HG02870 (cell line): ENCODE measurements at regions not wholly inside any gene's neighbourhood (a gene's known extent, or its start where the extent isn't known, plus 50 kb on each side); places are given as distances from the start of the nearest gene placed in this dataset.

ENCODE experiments used
- ATAC-seq: cut with Tn5 transposase; IDR thresholded peaks from one replicate; pipeline ENCODE4 v1.9.1; 2021; ENCODE audit warnings: mild to moderate bottlenecking, moderate library complexity; ENCODE audit not compliant: unreplicated experiment

DNA sequence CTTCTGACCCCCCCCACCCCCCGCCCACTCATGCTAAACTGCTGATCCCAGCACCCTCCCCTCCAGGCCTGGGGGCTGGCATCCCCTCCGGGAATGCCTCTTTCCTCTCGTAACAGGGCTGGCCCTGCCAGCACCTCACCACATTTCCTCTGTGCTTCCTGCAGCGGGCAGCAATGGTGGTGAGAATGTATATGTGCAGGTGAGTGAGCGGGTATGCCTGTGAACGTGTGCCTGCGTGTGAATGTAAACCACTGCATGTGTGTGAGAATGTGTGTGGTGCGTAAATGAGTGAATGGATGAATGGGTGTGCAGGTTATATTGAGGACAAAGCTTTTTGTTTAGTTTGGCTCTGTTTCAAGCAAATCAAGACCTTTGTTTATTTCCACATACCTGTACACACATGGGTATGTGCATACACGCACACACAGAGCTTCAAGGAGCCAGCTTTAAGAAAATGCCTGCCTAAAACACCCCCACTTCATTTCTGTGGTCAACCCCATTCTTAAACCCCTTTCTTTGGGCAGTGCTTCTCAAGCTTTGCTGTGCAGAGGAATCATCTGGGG, 95.7 kb upstream of the SHB start:
- no peak for ATAC-seq

DNA sequence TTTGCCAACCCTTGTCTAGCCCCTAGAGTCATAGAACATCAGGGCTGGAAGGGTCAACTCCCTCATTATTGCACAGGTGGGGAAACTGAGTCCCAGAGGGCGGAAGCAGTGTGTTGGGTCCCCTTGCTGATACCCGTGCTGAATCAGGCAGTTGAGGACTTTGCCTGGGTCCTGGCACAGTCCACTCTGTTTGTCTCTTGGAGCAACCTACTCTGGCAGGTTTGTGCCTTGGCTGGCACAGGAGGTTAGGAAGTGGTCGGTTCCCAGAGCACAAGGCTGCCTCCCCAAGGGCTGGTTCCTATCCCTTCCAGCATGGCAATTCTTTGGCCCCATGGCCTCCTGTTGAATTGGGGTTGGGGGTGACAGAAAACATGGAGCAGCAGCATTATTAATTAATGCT, 94.5 kb upstream of the SHB start:
- no peak for ATAC-seq

DNA sequence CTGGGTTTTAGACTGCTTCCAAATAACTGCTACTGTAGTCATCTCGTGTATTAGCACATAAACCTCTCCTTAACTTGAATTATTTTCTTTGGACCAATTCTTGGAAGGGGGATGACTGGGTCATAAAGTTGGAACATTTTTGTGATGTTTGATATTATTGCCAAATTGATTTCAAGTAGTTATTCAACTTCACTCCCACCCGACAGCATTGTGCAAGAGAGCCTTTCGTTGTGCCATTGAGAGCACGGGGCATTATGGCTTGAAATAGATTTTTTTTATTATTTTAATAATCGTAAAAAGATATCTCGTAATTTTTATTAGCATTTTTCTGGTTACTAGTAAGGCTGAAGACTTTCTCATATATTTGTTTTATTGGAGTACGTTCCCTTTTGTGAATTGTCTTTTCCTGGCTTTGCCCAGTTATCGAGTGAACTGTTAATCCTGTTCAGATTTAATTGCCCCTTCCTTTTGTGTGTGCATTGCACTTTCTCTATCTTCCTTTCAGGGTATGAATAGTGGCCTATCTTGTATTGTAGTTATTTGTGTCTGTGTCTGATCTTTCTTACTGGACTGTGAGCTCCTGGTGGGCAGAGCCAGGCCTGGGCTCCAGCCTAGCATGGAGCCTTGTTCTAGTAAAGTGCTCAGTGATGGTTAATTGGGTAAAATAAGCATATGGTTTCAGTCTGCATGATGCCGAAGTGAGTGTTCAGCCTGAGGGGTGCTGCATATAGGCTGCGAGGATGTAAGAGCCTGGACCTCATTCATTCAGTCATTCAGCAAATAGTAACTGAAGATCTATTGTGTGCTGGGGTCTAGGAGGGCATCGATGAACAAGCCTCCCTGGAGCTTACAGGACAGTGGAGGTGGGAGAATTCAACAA, 93.5 kb upstream of the SHB start:
- ATAC-seq, result no peak

DNA sequence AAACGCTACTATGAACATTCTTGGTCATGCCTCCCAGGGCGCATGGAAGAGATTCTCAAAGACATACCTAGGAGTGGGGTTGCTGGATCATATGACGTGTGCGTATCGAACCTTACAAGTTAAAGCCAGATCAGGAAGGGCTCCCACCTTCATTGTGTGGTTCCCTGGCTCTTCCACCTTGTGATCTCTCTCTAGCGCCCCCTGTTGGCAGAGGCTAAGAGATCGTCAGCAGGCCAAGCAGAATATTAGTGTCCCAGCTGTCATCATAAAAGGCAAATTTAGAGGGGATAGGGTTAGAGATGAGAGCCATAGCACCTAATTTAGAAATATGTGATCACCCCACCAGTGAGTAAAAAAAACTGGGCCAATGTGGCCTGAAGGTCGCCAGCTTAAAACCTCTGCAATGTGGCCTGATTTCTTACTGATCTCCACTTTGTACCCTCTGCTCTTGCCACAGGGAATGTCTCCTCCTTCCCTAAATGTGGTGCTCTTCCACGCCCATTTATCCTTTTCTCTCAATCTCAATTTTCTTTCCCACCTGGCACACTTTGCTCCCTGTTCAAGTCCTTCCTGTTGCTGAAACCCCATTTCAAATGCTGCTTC, 91.7 kb upstream of the SHB start:
- ATAC-seq, result no peak

DNA sequence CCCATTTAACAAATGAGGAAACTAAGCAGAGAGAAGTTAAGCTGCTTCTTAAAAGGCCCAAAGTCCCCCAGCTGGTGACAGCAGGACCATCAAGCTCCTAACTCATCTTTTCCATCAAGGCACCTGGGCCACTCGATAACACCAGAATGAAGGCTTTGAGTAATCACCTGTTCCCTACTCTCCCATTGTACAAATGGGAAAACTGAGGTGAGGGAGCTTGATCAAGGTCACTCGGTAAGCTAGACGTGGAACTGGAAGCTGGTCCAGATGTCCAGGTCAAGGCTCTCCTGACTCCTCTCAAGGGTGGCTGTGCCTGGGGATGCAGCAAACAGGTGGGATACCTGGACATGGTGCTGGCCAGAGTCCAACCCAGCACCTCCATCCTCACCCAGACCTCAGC, 90.6 kb upstream of the SHB start:
- ATAC-seq, result no peak

DNA sequence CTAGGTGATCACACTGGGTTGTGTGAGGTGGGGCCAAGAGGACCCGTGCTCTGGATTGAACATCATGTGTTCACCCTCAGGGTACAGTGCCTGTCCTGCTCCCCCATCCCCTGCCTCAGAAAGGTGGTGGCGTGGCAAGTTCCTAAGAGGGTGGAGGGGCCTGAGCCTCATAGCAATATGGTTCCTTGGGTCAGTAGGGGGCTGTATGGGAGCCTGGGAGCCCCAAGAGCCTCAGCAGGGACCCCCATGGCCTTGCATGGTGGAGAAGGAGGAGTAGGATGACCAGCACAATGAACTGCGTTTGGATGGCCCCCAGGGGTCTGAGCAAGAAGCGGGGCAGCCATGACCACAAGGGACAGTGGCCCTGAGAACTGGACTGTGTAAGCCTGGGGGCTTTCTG, 89.6 kb upstream of the SHB start:
- no peak for ATAC-seq

DNA sequence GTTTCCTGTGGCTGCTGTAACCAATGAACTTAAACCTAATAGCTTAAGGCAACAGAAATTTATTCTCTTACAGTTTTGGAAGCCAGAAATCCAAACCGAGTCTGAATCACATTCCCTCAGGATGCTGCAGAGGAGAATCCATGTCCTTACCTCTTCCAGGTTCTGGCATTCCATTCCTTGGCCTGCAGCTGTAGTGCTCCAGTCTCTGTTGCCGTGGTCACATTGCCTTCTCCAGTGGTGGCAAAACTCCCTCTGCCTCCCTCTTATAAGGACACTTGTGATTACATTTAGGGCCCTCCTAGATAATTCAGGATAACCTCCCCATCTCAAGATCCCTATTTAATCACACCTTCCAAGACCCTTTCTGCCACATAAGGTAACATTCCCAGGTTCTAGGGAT, 88.7 kb upstream of the SHB start:
- ATAC-seq, result no peak

DNA sequence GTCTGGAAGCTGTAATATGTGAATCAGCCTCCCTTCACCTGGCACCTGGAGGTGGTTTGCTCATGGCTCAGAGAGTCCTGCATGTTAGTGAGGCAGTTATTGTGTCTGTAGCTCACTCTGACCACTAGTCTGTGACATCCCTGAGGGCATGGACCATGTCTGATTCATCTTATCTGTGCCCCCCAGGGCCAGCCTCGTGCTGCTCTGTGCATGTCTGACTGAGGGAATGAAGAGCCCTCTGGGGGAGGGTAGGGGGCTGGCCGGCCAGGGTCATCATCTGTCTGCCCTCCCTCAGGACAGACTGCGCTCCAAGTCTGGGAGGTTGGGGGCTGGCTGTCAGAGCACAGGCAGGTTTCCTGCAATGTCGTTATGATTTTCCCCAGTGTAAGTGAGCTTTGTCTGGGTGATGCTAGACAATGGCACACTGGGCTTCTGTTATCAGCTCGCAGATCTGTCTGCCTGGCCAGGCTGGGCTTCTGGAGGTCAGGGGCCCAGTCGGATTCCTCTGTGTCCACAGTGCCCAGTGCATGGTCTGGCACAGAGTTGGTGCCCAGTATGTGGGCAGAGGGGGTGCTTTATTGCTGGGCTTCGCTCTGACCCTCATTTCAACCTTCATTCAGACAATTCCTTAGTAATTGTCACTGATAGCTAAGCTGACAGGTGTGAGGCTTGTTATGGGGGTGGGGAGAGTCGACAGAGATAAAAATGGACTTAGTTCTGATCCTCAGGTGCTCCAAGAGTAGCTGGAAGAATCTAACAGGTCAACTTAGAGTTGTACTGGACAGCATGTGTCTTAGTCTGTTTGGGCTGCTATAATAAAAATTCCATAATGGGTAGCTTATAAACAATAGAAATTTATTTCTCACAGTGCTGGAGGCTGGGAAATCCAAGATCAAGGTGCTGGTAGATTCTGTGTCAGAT, 85.7 kb upstream of the SHB start:
- no peak for ATAC-seq

DNA sequence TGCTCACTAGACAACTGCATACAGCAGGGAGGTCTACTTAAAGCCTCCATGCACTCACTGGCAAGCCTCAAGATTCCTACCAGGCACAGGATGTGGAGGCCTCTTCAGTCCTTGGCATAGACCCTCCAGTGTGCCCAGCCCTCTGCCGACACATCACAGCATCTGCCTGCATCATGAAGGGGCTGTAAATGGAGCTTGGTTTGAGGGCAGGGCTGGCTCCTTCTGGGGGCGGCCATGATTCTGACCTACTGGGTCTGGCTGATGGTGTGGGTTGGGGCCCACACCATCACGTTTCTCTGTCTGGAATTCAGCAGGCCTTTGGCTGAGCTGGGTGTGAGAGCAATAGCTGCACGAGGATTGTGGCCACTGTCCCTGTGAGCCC, 84.9 kb upstream of the SHB start:
- no peak for ATAC-seq

DNA sequence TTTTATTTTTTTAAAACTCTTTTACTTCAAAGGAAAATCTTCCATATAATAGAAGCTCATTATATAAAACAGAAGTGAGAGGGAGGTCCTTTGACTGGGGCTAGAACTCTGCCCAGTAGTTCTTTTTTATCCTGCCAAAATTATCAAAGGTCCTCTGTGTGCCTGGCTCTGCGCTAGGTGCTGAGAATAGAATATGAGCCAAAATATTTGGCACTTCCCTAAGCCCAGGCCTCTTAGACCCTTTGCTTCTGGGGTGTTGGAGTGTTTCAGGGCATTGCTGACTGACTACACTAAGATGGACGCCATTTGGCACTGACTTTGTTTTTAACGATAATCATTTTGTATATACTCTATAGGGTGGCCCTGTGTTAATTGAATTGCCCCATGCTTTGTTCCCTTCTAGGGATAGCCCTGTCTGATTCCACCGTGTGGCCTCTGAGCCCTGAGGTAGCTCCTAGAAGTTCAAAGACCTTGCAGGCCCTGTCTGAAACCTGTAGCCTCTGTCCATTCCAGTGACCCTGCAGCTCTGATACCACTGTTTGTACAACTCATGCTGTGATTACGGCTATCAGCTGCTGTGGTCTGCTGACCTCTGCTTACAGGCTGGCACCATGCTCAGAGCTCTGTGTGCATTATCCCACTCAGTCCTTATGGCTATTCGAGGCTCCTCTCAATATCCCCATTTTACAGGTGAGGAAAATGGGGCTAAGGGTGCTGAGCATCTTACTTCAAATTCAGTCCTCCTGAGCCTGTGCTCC, 84.3 kb upstream of the SHB start:
- no peak for ATAC-seq

DNA sequence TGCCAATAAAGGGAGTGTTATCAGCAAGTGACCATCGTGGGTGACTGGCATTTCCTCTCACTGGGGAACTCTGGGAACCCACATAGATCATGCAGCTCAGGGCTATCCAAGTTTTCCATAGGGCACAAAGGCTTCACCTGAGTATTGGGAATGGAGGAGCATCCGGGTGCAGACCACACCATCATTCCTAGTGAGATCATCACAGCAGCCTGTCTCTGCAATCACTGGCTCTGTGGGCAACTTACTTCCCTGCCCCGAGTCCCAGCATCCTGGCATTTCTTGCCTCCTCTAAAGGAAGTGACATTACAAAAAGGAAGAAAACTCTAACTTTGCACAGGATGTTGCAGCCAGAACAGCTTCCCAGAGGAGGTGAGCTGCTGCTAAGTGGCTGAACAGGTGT, 80.6 kb upstream of the SHB start:
- no peak for ATAC-seq

DNA sequence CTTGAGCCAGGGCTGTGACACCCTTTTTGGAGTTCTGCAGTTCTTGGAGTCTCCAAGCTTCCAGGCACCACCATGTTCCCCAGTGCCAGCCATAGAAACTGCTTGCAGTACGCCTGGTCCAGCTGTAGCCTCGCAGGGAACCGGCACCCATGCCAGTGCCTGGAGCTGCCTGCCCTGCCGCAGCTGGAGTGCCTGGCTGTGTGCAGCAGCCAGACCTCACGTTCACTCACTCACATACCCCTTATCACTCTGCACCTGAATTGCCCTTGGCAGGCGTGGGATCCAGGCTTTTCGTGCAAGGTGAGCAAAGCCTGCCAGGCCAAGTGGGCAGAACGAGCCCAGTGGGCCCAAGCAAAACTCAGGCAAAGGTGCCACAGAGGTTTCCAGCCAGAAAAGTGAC, 77.8 kb upstream of the SHB start:
- no peak for ATAC-seq

DNA sequence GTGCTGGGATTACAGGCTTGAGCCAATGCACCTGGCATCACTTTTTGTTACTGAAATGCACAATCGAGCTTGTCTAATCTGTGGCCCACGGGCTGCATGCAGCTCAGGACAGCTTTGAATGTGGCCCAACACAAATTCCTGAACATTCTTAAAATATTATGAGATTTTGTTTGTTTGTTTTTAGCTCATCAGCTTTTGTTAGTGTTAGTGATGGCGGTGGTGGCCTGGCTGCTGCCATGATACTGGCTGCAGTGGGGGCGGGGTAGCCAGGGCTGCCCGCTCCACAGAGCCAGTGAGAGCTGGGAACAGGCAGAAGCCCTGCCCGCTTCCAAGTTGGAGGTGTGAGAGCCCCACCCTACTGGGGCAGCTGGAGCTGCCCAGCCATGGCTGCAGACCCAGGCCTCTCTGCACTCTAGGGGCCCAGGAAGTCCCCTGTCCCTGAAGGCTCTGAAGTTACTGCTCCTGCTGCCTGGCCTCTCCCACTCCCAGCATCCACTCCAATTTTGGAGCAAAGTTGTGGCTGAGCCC, 76.6 kb upstream of the SHB start:
- no peak for ATAC-seq

DNA sequence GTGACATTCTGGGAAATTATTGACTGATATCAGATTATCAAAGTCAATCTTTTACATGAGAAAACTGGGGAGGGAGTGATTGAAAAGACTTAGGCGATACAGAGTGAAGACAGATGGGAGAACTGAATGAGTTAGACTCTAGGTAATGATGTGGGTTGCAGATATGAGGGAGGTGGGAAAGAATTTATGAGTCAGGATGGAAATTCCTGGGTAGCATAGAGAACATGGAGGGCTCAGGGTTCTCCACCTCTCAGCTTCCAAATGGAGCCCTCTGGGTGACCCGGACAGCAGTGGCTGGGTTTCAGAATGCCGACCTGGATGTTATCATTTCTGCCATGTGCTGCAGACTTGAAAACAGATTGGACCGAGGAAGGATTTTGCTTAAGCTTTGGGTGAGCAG, 75.4 kb upstream of the SHB start:
- ATAC-seq, result no peak

DNA sequence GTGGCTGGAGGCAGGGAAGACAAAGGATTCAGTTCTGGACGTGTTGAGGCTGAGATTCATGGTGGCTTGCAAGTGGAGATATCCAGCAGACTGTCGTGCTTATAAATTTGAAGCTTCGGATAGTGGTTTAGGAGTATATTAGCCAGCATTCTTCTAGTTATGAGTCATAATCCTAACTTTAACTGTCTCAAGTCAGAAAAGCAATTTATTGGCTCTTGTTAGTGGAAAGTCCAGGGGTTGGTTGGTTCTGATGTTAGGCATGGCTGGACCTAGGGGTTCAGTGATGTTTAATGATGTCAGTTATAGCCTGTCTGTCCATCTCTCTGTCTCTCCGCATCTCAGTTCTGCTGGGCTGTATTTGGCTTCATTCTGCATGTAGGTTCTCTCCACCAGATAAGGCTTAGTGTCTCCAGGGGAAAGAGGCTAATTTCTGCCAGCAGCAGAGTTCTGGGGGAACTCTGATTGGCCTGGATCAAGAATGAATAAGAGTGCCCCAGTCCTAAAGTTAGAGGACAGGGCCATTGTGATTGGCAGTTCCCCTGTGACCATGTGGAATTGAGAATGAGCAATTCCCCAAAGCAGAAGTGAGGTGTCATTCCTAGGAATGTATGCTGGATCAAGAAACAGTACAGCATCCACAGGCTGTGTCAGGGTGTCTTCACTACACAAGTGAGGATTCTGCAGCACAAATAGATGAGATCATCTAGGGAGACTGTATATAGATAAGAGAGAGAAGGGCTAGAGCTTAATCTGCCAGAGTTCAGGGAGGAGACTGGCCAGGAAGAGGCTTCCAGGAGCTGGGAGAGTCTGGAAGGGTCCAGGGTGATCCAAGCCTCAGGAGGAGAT, 72.9 kb upstream of the SHB start:
- ATAC-seq, result no peak

DNA sequence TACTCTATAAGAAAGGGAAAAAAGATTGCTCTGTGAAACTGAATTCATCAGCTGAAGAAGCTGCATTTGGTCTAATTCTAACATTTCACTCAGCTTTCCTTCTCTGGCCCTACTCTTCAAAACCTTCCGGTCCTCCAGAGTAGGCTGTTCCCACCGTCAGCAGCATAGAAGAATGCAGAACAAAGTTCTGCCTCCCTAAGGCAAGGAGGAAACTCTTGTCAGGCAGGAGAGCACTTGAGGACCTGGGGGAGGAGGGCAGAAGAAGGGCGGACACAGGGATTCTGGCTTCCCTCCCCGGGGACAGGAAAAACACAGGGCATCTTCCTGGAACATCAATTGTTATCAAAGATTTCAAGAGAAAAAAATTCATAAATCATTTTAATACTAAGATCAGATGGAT, 69.2 kb upstream of the SHB start:
- no peak for ATAC-seq

DNA sequence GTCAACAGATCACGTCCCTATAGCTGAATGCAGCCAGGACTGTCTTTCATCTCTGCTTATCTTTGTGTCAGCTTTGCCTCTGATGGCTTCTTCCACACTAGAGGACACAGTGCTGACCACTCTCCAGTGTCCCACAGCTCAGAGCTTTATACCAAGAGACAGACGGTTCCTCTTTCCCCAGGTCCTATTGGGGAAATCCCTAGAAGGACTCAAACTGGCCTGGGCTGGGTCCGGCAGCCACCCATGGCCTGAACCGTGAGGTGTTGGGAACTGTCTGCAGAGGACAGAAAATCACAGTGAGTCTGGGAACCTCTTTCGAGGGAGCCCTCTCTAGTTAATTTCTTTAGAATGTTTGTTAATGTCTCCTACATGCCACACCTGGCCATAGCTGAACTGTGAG, 68.3 kb upstream of the SHB start:
- ATAC-seq, result no peak

DNA sequence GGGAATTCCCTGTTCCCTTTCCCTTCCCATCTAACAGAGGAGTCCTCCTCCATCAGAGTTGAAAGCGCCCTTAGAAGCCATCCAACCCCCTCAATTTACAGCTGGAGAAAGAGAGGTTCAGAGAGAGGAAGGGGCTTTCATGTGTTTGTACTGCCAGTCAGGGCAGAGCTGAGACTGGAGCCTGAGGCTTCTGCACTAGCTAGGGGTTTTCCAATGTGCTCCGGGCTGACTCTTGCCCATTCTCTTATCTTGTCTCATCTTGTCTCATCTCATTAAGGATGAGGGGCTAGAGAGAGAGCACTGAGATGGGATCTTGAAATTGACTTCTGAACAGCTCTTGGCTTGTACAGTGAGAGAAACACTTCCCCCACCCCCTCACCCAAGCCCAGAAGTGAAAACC, 67.4 kb upstream of the SHB start:
- ATAC-seq, result no peak

DNA sequence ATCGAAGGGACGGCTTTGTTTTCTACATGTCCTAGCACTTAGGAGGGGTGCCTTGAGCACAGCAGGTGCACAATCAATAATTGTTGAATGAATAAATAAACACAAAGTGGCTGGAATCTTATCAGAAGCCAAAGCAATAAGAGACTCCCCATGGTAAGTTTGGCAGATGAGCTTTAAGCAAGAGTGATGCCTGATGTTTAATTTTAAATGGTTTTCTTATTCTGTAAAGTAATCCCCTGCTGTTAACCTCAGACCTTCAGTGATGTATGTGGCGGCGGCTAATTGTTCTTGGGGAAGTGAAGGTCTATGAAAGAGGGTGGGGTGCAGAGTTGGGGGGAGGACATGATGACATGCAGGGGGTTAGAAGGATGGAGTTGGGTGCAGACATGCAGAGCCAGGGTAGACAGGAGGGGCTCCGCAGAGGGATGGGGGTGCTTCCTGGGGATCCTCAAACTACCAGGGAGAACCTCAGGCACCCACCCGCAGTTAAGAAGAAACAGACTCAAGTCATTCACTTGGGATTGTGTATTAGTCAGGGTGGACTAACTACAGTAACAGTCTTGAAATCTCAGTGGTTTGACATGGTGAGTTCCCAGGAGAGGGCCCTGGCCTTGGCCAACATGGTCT, 65.7 kb upstream of the SHB start:
- ATAC-seq, result no peak
